HepG2 (cell line): ENCODE measurements at regions not wholly inside any gene's neighbourhood (a gene's known extent, or its start where the extent isn't known, plus 50 kb on each side); places are given as distances from the start of the nearest gene placed in this dataset.

Experiments used
- CTCF ChIP-seq: sonication (generic); formaldehyde crosslinking; IDR thresholded peaks from 2 replicates; pipeline ENCODE4 v1.5.0; 2020; ENCODE audit warnings: mild to moderate bottlenecking, missing genetic modification reagents, moderate library complexity
- GATAD1 ChIP-seq: IDR thresholded peaks from 2 replicates; pipeline ENCODE4 v1.6.1; 2016; ENCODE audit warnings: missing genetic modification reagents, missing compliant biosample characterization
- NKX3-1 ChIP-seq: sonication (generic); formaldehyde crosslinking; IDR thresholded peaks from 2 replicates; pipeline ENCODE4 v1.5.0; 2020; ENCODE audit warnings: missing genetic modification reagents
- POLR2A ChIP-seq, 2 experiments: IDR thresholded peaks; 2 replicates each; pipeline ENCODE4 v1.6.1; 2011; ENCODE audit warnings: low read depth in 2 of 2, low read length in 2 of 2, mild to moderate bottlenecking in 1 of 2, moderate library complexity in 1 of 2; ENCODE audit not compliant: insufficient read depth in 1 of 2
- SKI ChIP-seq: fragments of 450-650 bp; IDR thresholded peaks from one replicate; pipeline ENCODE4 v1.6.1; 2018; ENCODE audit warnings: mild to moderate bottlenecking; ENCODE audit not compliant: partially characterized antibody
- U2AF2 ChIP-seq: fragments of 200-400 bp; formaldehyde crosslinking; IDR thresholded peaks from 2 replicates; pipeline ENCODE4 v1.6.1; 2017; ENCODE audit warnings: low read depth, mild to moderate bottlenecking, low read length
- ZNF256 ChIP-seq: sonication (generic); formaldehyde crosslinking; conservative IDR thresholded peaks from 2 replicates; pipeline ENCODE4 v1.4.0; 2020; ENCODE audit warnings: missing genetic modification reagents
- ZNF567 ChIP-seq: sonication (generic); formaldehyde crosslinking; IDR thresholded peaks from 2 replicates; pipeline ENCODE4 v1.8.1; 2023; ENCODE audit warnings: mild to moderate bottlenecking, missing genetic modification reagents, borderline replicate concordance
- ZNF616 ChIP-seq: sonication (generic); formaldehyde crosslinking; IDR thresholded peaks from 2 replicates; pipeline ENCODE4 v1.5.0; 2020; ENCODE audit warnings: low read depth, mild to moderate bottlenecking, missing genetic modification reagents

GRCh38 chr13:73223372-73223781 is 164.6 kb downstream of the KLF5 start:
- TF ChIP-seq POLR2A (IDR thresholded peaks at IDR 0.05; ENCODE audit: insufficient read depth in 1 of 2, low read depth in 2 of 2, low read length in 2 of 2), result no peak
- TF ChIP-seq ZNF256 (CRISPR knock-in tag), result no peak
- TF ChIP-seq U2AF2, result no peak
- no peak for TF ChIP-seq ZNF567 (CRISPR knock-in tag)
- no peak for TF ChIP-seq NKX3-1
- no peak for TF ChIP-seq ZNF616 (CRISPR knock-in tag)
- TF ChIP-seq SKI, result no peak
- TF ChIP-seq CTCF, result no peak
- no peak for TF ChIP-seq GATAD1
